Heart left ventricle (tissue), 16 donors: ENCODE measurements at regions not wholly inside any gene's neighbourhood (a gene's known extent, or its start where the extent isn't known, plus 50 kb on each side); places are given as distances from the start of the nearest gene placed in this dataset.
A peak's percentile ranks its signal among the peaks of the same experiment; 100 is the strongest.

Experiments used
- ATAC-seq, 4 donors: fragments of 200-7000 bp; cut with Tn5 transposase; one replicate each; pipeline ENCODE4 v1.9.1; 2020 to 2022; ENCODE audit warnings: moderate library complexity in 4 of 4, mild to moderate bottlenecking in 3 of 4, moderate number of reproducible peaks in 1 of 4
- DNase-seq, 5 donors: peaks; one replicate each; pipeline ENCODE4 v3.0.0-alpha.2; 2020
- H3K27ac ChIP-seq, 12 donors: fragments of 200-600 bp; sonication (generic) in 4 of 12; one replicate each; pipeline versions ENCODE4 v1.5.0 to v1.8.0; 2016 to 2022; ENCODE audit warnings: mild to moderate bottlenecking in 2 of 12
- H3K27me3 ChIP-seq, 9 donors: fragments of 200-600 bp; sonication (generic) in 2 of 9; one replicate each; pipeline versions ENCODE4 v1.5.1 to v1.8.0; 2016 to 2022; ENCODE audit warnings: mild to moderate bottlenecking in 3 of 9
- H3K36me3 ChIP-seq, 9 donors: fragments of 200-600 bp; sonication (generic) in 2 of 9; one replicate each; pipeline versions ENCODE4 v1.5.0 to v1.8.0; 2018 to 2022; ENCODE audit warnings: mild to moderate bottlenecking in 2 of 9
- H3K4me1 ChIP-seq, 12 donors: fragments of 200-600 bp; sonication (generic) in 4 of 12; one replicate each; pipeline versions ENCODE4 v1.5.0 to v1.8.0; 2016 to 2022; ENCODE audit warnings: mild to moderate bottlenecking in 3 of 12
- H3K4me3 ChIP-seq, 12 donors: fragments of 200-600 bp; sonication (generic) in 4 of 12; one replicate each; pipeline versions ENCODE4 v1.5.0 to v1.8.0; 2017 to 2022; ENCODE audit warnings: mild to moderate bottlenecking in 9 of 12, moderate library complexity in 4 of 12
- H3K9me3 ChIP-seq, 12 donors: fragments of 200-600 bp; sonication (generic) in 4 of 12; one replicate each; pipeline versions ENCODE4 v1.5.0 to v1.8.0; 2016 to 2022; ENCODE audit warnings: mild to moderate bottlenecking in 1 of 12
- CTCF ChIP-seq, 12 donors: fragments of 200-600 bp; sonication (generic) in 4 of 12; IDR thresholded peaks; one replicate each; pipeline versions ENCODE4 v1.5.0 to v1.8.0; 2018 to 2022; ENCODE audit warnings: antibody characterized with exemption in 12 of 12, mild to moderate bottlenecking in 5 of 12
- POLR2A ChIP-seq, 2 donors: fragments of 450-650 bp; IDR thresholded peaks; one replicate each; pipeline ENCODE4 v1.6.1; 2017; ENCODE audit warnings: antibody characterized with exemption in 2 of 2, mild to moderate bottlenecking in 2 of 2, moderate library complexity in 2 of 2
- WGBS, 4 donors: extraction: QIAGEN DNeasy Blood & Tissue Kit in 2 of 4; methylation state at CpG; one replicate each; pipeline versions ENCODE4 v1.1.5 to v1.1.7; 2013 to 2018; 5-methylcytosine and 5-hydroxymethylcytosine counted together
- intact Hi-C, 10 donors: fragments of 100-400 bp; cut with DNase I; formaldehyde crosslinking; loops; one replicate each; pipeline versions ENCODE4 v1.11.1 to v1.14.2; 2022
- donor health status: ischemic (EF 13 %, LVEDD 7.1; RV severe dilation, severe dysfunction).
- donor health status: healthy with polysubstance abuse.
- donor health status: DM: no; HTN: yes; CAD: no.
- donor health status: DM: no; HTN: no; CAD: no.
- donor health status: ischemic (EF 25% LVEDD 6.9; RV normal size, moderate dysfunction).
- donor health status: ischemic (EF 25% LVEDD 5.7; RV mildly dilated, moderate dysfunction).
- donor health status: healthy.
- donor health status: DM: yes; HTN: yes; CAD: no.
- donor health status: ischemic (EF 35%, LVEDD 5.7; RV mildly dilated, moderate dysfunction).
- donor health status: nonischemic (EF 11% LVEDD 7.7; RV severe dilation, severe dysfunction).
- donor health status: DM: yes; HTN: yes; CAD: no.
- donor health status: PGD.
- donor health status: ischemic (EF 29% LVEDD 5.4; RV normal size, mild dysfunction).
- donor health status: nonischemic (EF 23%, LVEDD 6.1; RV moderate dilation, normal function).

GRCh38 chr15:95724908-95725633 is 605.4 kb upstream of the NR2F2 start:
- TF ChIP-seq POLR2A (IDR thresholded peaks at IDR 0.05) (no peak), CTCF (IDR thresholded peaks at IDR 0.05) (no peak)
- H3K4me1 ChIP-seq = no peaks in the 10 kb centered on the region
- no peak overlapping the region for H3K4me3 ChIP-seq
- no peak for DNase-seq
- 90 to 93% (median 92%) methylated on average over 3 of the region's 3 CpGs for WGBS, 4 donors
- H3K27me3 ChIP-seq = no peaks in the 10 kb centered on the region
- no peak overlapping the region for H3K27ac ChIP-seq
- intact Hi-C loops = no loop called here
- ATAC-seq = no peak
- H3K9me3 ChIP-seq = no peaks in the 10 kb centered on the region
- no peaks in the 10 kb centered on the region for H3K36me3 ChIP-seq

- intact Hi-C loops = no loop called here
- ATAC-seq (no peak), DNase-seq (no peak)
- Histone ChIP-seq H3K36me3 (no peaks in the 10 kb centered on the region), H3K27me3 (no peaks in the 10 kb centered on the region), H3K4me1 (no peaks in the 10 kb centered on the region), H3K4me3 (no peak overlapping the region), H3K9me3 (no peaks in the 10 kb centered on the region), H3K27ac (no peak overlapping the region)
- no peak for TF ChIP-seq POLR2A (IDR thresholded peaks at IDR 0.05)
- TF ChIP-seq CTCF (IDR thresholded peaks at IDR 0.05) = no peak
- WGBS, 4 donors = 89 to 96% (median 92%) methylated on average over 4 of the region's 4 CpGs
Measured at GRCh38 chr15:95726891-95727290, 603.6 kb upstream of the NR2F2 start.

- H3K9me3 ChIP-seq = no peaks in the 10 kb centered on the region
- H3K27ac ChIP-seq = no peak overlapping the region
- H3K36me3 ChIP-seq = no peaks in the 10 kb centered on the region
- peaks cover 0 to 11% (median 0%) of the 10 kb centered on the region in 12 donors for H3K4me1 ChIP-seq
- no peak for DNase-seq
- H3K4me3 ChIP-seq = no peak overlapping the region
- intact Hi-C loops = no loop called here
- H3K27me3 ChIP-seq = no peaks in the 10 kb centered on the region
- no peak for TF ChIP-seq CTCF (IDR thresholded peaks at IDR 0.05)
- TF ChIP-seq POLR2A (IDR thresholded peaks at IDR 0.05) = no peak
- 47 to 71% (median 59%) methylated on average over 3 of the region's 3 CpGs for WGBS, 4 donors
- no peak for ATAC-seq
Measured at GRCh38 chr15:95733931-95734330, 596.6 kb upstream of the NR2F2 start.

GRCh38 chr15:95734422-95735316 is 595.8 kb upstream of the NR2F2 start:
- H3K27me3 ChIP-seq = no peaks in the 10 kb centered on the region
- H3K9me3 ChIP-seq = no peaks in the 10 kb centered on the region
- no peak overlapping the region for H3K4me3 ChIP-seq
- intact Hi-C loops = no loop called here
- no peak for DNase-seq
- 52 to 64% (median 60%) methylated on average over 6 of the region's 6 CpGs for WGBS, 4 donors
- peak in 2 of 4 donors; percentile 30 to 36 for ATAC-seq
- no peak for TF ChIP-seq POLR2A (IDR thresholded peaks at IDR 0.05)
- no peak for TF ChIP-seq CTCF (IDR thresholded peaks at IDR 0.05)
- no peaks in the 10 kb centered on the region for H3K36me3 ChIP-seq
- peak overlapping the region in 1 of 12 donors; percentile 7 for H3K27ac ChIP-seq
- H3K4me1 ChIP-seq = peaks cover 0 to 11% (median 0%) of the 10 kb centered on the region in 12 donors
